ENCODE measurements at regions not wholly inside any gene's neighbourhood (a gene's known extent, or its start where the extent isn't known, plus 50 kb on each side); places are given as distances from the start of the nearest gene placed in this dataset.

DNA sequence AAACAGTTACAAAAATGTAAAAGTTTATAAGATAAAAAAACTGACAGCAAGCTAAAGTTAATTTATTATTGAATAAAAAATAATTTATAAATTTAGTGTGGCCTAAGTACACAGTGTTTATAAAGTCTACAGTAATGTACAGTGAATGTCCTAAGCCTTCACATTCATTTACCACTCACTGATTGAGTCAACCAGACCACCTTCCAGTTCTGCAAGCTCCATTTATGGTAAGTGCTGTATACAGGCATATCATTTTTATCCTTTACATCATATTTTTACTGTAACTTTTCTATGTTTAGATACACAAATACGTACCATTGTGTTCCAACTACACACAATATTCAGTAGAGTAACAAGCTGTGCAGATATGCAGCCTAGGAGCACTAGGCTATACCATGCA lies 184.2 kb upstream of the LRATD1 start:
- no peak for TF ChIP-seq GATA2 (IDR thresholded peaks at IDR 0.05; ENCODE audit: low read depth, low read length)
- no peak for TF ChIP-seq GATA3 (IDR thresholded peaks at IDR 0.05; ENCODE audit: low read depth, low read length)

Measured in SH-SY5Y (cell line).